ENCODE measurements at regions not wholly inside any gene's neighbourhood (a gene's known extent, or its start where the extent isn't known, plus 50 kb on each side); places are given as distances from the start of the nearest gene placed in this dataset.

GRCh38 chr7:91351374-91351773 lies 87.1 kb downstream of the FZD1 start:
- Histone ChIP-seq H3K4me3 (no peak overlapping the region), H3K27ac (ENCODE audit: extremely low read depth, low read depth, low read length) (no peak overlapping the region), H3K9me3 (replicated peaks; ENCODE audit: control insufficient read depth, insufficient read depth, low read depth, low read length) (no peaks in the 10 kb centered on the region), H3K4me2 (ENCODE audit: insufficient read depth, low read length) (no peak overlapping the region), H3K4me1 (replicated peaks in 1 of 2; ENCODE audit: control insufficient read depth in 2 of 2, insufficient read depth in 2 of 2, low read length in 2 of 2) (no peaks in the 10 kb centered on the region), H2AFZ (ENCODE audit: low read depth, low read length) (no peak overlapping the region), H3K9ac (ENCODE audit: insufficient read depth in 1 of 2, low read depth in 2 of 2, low read length in 2 of 2) (no peak overlapping the region), H3K36me3 (ENCODE audit: control insufficient read depth, insufficient read depth, low read length) (no peaks in the 10 kb centered on the region), H3K79me2 (ENCODE audit: control insufficient read depth, insufficient read depth, low read length) (no peaks in the 10 kb centered on the region), H4K20me1 (replicated peaks; ENCODE audit: control insufficient read depth, insufficient read depth, low read length) (0 out of 2 replicates have a peak, but pooled peaks cover 4% of the 10 kb centered on the region), H3K27me3 (ENCODE audit: control insufficient read depth in 2 of 2, insufficient read depth in 2 of 2, low read length in 2 of 2) (peaks cover 0 to 6% of the 10 kb centered on the region in 2 experiments; a peak in 2 of 5 replicates), H3K9me1 (ENCODE audit: control insufficient read depth, insufficient read depth, low read length) (no peaks in the 10 kb centered on the region)
- 3% methylated on average over 3 of the region's 3 CpGs for WGBS (ENCODE audit: insufficient coverage, low coverage, missing lambda C conversion rate)
- ChIA-PET CTCF (ENCODE audit: low intra/inter-chr PET ratio) (no interaction called here), POLR2A (no interaction called here)
- ATAC-seq: no peak
- in situ Hi-C loops (cut with MboI) (no loop called here), intact Hi-C loops (cut with micrococcal nuclease) (no loop called here)
- no peak for DNase-seq (ENCODE audit: extremely low read depth in 1 of 4, low spot score in 3 of 4)
- no TSS peak for BruUV-seq (replicated peaks)
- no peak for FAIRE-seq
- TF ChIP-seq CEBPB (tag; IDR thresholded peaks at IDR 0.05) (no peak), NONO (IDR thresholded peaks at IDR 0.05; ENCODE audit: low read depth in 2 of 2, low read length in 1 of 2) (no peak), ZNF146 (CRISPR knock-in tag; IDR thresholded peaks at IDR 0.05; ENCODE audit: unreplicated experiment) (no peak), CHD2 (IDR thresholded peaks at IDR 0.05; ENCODE audit: low read depth, low read length) (no peak), ZNF143 (CRISPR knock-in tag; IDR thresholded peaks at IDR 0.05) (no peak), MEIS2 (IDR thresholded peaks at IDR 0.05; ENCODE audit: partially characterized antibody) (no peak), LARP7 (IDR thresholded peaks at IDR 0.05) (no peak), E2F4 (CRISPR knock-in tag; IDR thresholded peaks at IDR 0.05; ENCODE audit: low read depth) (no peak), PTBP1 (IDR thresholded peaks at IDR 0.05; ENCODE audit: low read depth, low read length) (no peak), PATZ1 (CRISPR knock-in tag; IDR thresholded peaks at IDR 0.05; ENCODE audit: borderline replicate concordance) (no peak), AFF4 (CRISPR knock-in tag; IDR thresholded peaks at IDR 0.05) (no peak), ZEB2 (IDR thresholded peaks at IDR 0.05) (no peak), ZSCAN29 (IDR thresholded peaks at IDR 0.05) (no peak), MAFG (tag; conservative IDR thresholded peaks at IDR 0.05) (no peak), BRD4 (IDR thresholded peaks at IDR 0.05) (no peak), ARHGAP35 (IDR thresholded peaks at IDR 0.05; ENCODE audit: partially characterized antibody) (no peak)
- TF ChIP-seq, protein P1, sequence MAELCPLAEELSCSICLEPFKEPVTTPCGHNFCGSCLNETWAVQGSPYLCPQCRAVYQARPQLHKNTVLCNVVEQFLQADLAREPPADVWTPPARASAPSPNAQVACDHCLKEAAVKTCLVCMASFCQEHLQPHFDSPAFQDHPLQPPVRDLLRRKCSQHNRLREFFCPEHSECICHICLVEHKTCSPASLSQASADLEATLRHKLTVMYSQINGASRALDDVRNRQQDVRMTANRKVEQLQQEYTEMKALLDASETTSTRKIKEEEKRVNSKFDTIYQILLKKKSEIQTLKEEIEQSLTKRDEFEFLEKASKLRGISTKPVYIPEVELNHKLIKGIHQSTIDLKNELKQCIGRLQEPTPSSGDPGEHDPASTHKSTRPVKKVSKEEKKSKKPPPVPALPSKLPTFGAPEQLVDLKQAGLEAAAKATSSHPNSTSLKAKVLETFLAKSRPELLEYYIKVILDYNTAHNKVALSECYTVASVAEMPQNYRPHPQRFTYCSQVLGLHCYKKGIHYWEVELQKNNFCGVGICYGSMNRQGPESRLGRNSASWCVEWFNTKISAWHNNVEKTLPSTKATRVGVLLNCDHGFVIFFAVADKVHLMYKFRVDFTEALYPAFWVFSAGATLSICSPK (IDR thresholded peaks at IDR 0.05; ENCODE audit: borderline replicate concordance): no peak
